ENCODE measurements at regions not wholly inside any gene's neighbourhood (a gene's known extent, or its start where the extent isn't known, plus 50 kb on each side); places are given as distances from the start of the nearest gene placed in this dataset.

DNA sequence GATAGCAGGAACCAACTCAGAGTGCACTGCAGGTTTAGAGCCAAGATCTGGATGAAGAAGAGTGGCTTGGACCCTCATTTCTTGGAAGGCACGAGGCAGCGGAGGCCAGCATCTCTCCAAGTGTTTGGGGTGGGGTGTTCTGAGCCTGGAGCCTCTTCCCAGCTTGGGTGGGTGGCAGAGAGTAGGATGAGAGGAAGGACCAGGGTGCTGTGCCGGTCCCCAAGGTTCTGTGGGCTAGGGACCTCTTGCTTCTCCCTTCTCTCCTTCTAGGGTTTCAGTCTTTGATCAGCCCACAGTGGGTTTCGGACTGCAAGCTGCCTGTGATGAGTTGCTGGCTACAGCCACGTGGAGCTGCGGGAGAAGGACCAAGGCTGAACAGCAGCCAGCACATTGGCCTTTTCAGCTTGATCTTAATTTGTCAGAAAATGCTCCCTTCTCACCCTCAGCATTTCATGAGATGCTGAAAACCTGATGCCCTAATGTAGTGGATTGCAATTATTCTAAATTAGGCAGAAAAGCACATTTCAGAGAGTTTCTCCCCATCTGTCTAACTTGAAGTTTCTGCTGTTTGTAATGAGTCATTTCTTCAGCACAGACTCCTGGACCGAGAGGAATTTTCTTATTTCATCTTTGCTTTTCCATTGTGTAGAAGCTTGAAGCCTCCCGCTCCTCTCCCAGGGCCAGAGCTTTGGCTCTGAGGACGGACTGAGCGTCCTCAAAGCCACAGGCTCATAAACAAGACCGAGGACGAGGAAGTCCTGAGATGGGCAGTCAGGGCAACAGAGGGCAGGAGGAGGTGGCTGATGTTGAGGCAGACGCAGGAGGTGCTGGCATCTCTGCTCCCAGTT, 99.1 kb upstream of the HDAC4 start:
- no peak for DNase-seq

DNA sequence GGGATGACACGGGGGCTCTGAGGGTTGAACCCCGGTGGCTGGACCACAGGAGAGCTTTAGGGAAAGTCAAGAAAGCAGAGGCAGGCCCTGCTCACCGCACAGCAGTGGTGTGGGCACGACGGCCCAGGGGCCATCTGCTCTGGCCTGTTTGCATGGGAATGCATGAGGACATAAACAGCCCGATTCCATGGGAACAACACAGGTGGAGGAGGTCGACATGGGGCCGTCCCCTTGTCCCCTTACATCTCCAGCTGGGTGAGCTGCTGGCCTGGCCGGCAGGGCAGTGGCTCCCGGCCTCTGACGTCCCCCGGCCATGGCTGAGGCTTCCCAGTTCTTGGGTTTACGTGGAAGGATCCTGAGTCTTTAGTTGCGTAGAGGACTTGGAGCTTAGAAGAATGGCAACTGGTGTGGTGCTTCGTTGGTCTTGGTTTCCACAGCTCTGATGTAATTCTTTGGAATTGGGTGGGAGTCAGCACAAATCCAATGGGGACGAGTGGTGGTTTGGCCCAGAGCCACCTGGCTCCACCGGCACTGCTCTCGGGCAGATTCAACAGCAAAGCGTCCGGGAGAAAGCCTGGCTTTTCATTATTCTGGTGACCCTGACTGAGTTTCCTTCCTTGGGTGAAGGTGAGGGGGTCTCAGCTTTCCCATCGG, 98.3 kb upstream of the HDAC4 start:
- DNase-seq: no peak

DNA sequence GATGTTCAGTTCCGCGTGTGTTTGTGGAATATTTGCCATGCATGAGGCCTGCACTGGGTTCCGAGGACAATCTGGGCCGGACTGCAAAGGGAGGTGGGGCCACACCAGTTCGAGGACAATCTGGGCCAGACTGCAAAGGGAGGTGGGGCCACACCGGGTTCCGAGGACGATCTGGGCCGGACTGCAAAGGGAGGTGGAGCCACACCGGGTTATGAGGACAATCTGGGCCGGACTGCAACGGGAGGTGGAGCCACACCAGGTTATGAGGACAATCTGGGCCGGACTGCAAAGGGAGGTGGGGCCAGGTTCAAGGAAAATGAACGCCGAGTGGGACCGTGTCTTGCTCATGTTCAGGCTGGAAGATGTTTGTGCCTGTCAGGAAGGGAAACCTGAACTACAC, 97.8 kb upstream of the HDAC4 start:
- no peak for DNase-seq

DNA sequence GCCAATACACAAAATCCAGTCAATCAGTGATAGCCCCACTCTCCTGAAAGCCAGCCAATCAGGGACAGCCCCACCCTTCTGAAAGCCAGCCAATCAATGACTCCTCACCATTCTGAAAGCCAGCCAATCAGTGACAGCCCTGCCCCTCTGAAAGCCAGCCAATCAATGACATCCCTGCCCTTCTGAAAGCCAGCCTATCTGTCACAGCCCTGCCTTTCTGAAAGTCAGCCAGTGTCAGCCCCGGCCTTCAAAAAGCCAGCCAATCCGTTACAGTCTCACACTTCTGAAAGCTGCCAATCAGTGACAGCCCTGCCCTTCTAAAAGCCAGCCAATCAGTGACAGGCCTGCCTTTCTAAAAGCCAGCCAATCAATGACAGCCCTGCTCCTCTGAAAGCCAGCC, 95.9 kb upstream of the HDAC4 start:
- DNase-seq: no peak

DNA sequence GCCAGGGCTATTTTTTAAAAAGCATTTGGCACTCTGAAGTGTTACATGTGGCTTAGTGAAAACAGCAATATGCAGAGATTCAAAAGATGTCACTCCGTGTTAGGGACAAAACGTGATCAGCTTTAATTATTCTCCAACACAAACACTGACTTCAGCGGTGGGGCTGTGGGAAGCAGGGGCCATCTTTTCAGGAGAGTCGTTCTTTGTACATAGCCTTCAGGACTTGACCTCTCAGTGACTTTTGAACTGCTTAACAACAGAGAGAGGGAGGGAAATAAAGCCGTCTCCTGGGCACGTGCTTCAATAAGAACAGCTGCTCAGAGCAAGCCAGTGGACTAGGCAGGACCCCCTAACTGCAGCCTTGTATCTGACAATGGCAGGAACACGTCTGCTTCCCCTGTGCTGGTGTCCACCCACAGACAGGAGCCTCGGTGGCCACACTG, 95.0 kb upstream of the HDAC4 start:
- DNase-seq: no peak

DNA sequence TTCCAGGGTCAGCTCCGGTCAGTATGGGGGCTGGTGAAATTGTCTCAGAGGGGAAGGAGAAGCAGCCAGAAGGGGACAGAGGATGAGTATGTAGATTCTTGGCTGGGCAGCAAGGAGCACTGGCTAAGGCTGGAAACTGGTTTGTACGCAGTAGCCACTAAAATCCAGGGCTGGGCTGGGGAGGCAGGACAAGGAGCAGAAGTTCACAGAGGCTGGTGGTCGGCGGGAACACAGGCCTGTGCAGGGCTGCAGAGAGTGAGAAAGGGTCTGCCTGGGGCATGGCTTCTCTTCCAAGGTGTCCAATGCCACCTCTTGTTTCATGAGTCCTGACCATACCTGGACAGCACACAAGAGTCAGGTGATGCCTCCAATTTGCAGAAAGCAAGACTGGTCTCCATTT, 94.4 kb upstream of the HDAC4 start:
- DNase-seq: no peak

DNA sequence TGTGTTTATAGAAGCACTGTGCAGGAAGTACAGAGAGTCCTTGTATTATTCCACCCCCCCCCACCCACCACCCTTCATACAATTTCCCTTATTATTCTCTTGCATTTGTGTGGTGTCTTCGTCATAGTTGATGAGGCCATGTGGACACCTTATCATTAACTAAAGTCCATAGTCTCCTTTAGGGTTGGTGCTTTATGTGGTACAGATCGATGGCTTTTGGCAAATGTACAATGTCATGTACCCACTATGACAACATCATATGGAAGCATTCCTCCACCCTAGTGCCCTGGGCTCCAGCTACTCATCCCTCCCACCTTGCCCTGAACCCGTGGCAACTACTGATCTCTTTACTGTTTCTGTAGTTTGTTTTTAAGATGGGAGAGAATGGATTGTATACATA, 93.8 kb upstream of the HDAC4 start:
- DNase-seq: no peak

DNA sequence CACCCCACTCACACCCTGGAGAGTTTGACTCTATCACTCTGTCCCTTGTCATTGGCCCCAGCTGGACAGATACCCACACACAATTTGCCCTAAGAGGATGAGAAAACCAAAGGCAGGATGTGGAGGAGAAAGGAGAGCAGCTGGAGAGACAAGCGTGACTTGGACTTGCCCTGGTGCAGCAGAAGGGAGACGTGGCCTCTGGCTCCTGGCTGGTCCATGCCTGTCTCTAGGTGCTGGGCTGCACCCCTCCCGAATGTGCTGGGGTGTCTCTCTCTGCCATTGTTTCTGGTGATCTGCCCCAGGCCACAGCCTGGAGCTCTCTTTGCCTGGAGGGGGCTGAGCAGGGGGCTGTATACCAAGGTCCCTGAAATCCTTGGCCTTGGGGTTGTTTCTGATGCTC, 88.7 kb upstream of the HDAC4 start:
- DNase-seq: no peak

DNA sequence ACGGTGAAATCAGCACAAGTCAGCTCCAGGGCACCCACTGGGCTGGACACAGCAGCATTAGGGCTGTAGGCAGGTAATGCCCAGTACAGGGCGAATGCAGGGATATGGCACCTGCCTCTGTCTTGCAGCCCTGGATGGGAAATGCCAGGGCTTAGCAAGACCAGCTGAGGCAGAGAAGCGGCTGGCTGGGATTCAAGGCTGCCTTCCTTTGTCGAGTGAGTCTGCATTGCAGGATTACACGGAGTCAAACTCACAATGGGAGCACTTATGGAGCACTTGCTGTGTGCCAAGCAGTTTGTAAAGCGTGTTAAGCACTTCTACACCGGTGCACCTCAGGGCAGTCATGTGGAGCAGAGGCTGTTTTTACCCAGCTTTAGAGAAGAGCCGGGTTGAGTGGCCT, 87.3 kb upstream of the HDAC4 start:
- DNase-seq: no peak

DNA sequence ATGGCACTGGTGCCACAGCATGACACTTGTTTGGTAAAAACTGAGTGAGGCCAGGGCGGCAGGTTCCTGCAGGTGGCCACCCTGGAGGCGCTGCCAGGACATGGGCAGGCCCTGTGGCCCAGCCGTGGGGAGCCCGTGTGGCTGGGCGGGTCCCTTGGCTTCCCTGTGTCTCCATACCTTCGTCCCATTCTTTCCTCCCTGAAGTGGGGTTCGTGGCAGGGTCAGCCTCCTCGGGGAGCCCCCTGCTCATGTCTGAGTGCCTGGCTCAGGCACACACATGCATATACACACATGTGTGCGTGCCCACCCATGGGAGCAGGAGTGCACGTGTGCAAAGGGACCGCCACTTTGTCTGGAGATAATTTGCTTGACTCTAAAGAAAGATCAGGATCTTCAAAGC, 86.5 kb upstream of the HDAC4 start:
- no peak for DNase-seq

DNA sequence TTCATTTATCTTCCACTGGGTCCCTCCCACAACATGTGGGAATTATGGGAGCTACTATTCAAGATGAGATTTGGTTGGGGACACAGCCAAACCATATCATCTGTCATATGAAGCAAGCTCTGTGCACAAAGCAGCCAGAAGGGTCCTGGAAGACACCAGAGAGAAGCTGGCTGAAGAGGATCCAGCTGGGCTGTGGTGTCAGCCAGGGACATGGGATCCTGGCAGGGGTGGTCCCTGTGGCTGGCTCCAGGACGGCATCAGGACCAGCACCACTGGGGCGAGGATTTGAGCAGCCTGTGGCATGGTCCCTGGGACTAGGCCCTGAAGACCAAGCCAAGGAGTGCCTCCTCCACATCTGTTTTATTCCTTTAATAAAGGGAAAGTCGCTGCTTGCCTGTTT, 84.8 kb upstream of the HDAC4 start:
- no peak for DNase-seq

DNA sequence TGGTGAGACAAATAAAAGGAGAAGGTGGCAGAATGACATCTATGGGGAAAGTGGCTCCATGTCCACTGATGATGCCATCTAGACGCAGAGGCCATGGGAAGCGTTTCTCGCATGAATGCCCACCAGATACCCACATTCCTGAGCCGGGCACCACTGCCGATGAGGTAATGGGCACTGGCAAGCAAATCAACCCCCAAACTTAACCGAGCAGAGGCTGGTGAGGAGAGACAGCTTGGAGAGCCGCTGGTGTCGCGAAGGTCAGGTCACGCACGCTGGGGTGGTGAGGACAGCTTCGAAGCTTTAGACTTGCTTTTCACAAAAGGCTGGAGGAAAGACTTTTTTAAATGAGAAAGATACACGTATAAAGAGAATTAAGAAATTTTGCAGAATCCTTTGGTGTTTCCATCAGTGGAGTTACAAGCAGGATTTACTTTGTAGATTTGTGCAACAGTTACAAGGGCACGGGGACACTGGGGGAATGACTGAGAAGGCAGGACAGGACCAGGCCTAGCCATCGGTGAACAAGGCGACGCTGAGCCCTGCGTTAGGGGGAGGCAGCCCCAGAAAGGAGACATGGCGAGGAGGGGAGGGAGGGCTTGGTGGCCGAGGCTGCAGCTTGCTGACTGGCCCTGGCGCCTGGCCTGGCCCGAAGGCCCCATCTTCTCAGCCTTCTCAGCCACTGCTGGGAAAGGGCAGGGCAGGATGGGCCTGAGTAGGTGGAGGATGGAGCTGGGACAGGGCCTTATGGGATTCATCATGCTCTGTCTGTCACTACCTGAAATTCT, 83.9 kb upstream of the HDAC4 start:
- no peak for DNase-seq

DNA sequence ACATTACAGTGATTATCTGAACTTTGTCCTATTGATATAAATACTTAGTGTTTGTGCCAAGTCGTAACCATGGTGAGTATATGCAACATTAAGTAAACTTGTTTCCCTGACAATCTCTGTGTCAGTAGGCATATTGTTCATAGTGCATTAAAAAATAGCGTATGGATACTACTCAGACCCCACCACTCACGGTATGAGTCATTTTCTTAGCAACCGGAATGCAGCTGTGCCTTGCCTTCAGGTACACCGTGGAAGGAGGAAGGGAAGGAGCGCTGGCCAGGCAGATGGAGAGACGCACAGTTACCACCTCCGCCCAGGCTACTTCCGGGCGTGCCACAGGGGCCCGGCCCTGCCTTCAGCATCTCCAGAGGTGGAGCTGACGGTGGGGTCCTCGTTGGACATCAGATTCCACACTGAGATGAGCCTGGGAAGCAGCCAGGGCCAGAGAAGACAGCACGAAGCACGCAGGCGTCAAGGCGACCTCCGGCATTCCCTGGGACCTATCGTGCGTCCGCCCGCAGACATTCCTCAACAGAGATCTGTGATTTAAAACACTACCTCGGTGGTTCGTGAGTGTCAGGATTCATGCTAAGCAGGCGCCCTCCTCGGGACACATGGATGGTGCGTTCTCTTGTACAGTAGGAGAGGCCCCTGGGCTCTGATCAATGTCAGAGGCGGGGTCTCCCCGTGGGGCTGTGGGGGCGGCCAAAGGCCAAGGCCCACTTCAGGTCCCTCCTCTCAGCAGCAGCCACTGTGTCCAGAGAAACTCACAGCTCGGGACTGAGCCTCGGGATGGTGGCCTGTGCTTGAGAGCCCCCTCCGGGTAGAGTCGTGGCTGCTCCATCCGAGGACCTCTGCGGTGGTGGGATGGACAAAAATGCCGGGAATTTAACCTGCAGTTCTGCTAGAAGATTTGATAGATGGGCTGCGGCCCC, 82.2 kb upstream of the HDAC4 start:
- no peak for DNase-seq

DNA sequence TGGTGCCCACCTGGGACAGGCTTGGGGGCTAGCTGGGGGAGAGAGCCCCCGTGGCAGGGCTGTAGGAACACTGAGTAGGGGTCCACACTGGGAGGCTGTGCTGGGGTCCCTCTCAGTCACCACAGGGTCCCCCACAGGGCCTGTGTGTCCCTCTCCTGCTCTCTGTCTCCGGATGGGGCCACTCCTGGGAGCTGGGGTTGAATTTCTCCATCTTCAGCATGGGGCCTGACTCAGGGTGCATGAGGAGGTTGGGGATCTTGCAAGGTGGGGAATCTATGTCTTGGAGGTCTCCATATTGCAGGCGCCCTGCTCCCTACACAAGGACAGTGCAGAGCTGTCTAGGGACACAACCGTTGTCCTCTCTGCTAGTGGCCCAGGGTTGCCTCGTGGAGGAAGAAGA, 78.7 kb upstream of the HDAC4 start:
- DNase-seq: no peak

DNA sequence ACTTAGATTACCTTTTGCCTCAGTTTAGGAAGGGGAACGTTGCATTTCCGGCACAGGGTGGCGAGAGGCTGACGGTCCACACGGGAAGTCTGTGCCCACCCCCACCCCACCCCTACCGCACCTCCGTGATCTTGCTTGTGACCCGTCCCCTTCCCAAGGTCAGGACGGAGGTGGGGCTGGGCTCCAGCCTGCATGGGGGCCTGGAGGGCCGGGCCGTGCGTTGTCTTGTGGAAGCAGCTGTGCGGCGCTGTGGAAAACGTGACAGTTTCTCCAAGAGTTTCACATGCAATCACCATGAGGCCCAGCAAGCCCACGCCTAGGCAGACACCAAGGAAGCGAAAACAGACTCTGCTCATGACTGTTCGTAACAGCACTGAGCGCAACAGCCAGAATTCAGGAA, 76.8 kb upstream of the HDAC4 start:
- no peak for DNase-seq

DNA sequence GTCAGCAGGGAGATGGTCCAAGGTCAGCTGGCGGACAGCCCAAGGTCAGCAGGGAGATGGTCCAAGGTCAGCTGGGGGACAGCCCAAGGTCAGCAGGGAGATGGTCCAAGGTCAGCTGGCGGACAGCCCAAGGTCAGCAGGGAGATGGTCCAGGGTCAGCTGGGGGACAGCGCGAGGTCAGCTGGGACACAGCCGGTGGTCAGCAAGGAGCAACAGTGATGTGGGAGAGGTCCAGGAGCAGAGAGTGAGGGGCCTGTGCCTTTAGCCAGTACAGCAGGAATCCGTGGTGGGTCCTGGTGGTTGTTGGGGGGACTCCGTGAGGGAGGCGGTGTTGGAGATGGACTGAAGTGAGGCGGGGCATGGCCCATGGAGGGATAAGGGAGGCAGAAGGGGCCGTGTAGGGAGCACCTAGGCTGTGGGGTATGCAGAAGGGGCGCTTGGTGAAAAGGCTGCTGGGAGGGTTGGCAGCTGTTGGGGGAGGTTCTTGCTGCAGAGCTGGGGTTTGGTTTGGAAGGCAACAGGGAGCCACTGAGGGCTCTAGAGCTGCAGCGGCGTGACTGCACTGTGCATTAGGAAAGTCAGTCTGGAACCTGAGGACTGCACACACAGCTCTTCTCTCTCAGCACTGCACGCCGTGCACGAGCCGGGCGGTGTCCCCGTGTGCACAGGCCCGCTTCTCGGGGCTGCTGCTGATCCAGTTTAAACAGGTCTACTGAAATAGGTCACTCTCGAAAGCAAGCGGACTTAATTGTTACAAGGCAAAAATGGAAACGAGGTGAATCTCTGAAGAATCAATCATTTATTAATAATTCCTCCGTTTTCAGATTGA, 76.2 kb upstream of the HDAC4 start:
- DNase-seq: no peak

DNA sequence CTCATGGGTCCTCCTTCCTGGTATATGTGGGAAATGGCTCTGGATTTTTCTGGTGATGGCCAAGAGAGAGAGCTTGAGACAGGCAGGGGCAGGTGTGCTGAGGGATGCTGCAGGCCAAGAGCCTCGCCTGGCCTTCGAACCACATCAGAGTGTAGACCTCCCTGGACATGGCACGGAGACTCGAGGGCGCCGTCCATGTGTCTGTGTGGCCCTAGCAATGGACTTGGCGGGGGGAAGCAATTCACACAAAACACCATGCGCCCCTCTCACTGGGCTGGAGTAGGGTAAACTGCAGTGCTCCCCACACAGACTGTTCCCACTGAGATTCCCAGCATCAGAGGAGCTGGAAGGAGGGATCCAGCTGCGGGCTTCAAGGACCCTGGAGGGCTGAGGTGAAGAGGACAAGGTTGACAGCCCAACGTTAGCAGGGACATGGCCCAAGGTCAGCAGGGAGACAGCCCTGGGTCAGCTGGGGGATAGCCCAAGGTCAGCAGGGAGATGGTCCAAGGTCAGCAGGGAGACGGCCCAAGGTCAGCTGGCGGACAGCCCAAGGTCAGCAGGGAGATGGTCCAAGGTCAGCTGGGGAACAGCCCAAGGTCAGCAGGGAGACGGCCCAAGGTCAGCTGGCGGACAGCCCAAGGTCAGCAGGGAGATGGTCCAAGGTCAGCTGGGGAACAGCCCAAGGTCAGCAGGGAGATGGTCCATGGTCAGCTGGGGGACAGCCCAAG, 75.4 kb upstream of the HDAC4 start:
- no peak for DNase-seq

DNA sequence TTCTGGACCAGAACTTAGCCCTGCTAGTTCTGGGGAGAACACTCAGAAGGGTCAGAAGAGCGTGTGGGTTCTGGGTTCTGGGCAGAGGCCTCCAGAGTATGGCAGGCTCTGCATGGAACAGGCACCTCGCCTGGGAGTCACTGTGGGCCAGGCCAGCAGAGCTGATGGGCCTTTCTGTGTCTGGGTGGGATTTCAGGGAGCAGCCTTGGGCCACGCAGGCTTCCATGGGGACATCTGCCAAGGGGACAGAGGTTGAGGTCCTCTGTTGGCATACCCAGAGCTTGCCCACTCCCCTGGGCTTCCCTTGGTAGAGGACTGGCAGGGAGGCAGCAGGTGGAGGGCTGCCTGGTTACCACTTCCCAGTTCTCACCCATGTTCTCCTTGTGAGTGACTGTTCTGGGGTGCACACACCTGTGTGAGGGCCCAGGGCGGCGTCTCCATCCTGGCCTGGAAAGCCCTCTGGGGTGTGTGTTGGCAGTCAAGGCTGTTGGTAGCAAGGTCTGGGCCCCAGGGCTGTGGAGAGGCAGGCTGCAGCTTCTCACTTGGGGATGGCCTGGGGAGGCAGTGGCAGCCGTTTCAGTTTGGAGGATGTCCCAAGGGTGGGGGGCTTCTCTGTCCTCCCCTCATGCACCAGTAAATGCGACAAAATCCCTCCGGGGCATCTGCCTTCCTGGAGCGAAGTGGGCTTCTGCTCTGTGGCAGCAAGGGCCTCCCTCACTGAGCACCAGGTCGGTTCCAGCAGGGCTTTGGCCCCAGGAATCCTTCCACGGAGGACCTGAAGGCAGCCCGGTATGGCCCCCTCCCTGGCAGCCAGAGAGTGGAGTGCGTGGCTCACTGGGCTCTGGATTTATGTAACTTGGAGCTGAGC, 74.6 kb upstream of the HDAC4 start:
- DNase-seq: no peak

DNA sequence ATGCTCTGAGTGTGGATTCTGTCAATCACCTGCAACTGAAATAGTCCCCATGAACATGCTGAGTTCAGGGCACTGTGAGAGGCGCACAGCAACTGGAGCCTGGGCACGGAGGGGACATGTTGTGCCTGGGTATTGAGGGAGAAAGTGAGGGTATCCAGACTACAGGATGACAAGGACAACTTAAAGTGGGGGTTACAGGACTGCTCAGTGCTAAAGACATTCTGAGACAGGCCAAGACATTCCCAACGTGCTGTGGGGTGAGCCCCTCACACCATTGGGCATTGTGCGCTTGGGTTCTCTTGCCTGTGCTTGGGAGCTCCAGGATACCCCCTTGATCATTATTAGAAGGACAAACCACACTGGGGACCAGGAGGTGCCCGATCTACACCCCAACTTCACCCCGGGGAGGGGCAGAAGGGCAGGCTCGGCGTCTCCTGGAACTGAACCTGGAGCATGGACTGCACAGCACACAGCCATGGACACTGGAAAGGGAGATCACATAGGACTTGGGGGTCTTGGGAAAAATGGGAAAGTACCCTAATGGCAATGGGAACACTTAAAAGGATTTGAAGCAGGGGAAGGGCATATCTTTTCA, 72.5 kb upstream of the HDAC4 start:
- no peak for DNase-seq
